HepG2 (cell line): ENCODE measurements at regions not wholly inside any gene's neighbourhood (a gene's known extent, or its start where the extent isn't known, plus 50 kb on each side); places are given as distances from the start of the nearest gene placed in this dataset.

Source experiments
- ATAC-seq: fragments of 200-7000 bp; cut with Tn5 transposase; 3 replicates; pipeline ENCODE4 v1.9.1; 2020; ENCODE audit warnings: mild to moderate bottlenecking, moderate library complexity
- BruUV-seq: library from RNA; stranded (reverse); fragments of 400-500 nt; replicated peaks from 2 replicates; lab custom pipeline; 2021; lab: Mats Ljungman, UMichigan
- CTCF ChIA-PET: fragments of 300-600 bp; formaldehyde crosslinking; extraction: SDS; loops from one replicate; lab custom pipeline; 2021; ENCODE audit warnings: low total read pairs, inconsistent platforms, low intra/inter-chr PET ratio; lab: Yijun Ruan, JAX
- POLR2A ChIA-PET: fragments of 350-600 bp; sonication (Branson Sonifier 250); formaldehyde crosslinking; loops from one replicate; lab custom pipeline; 2020; ENCODE audit warnings: antibody characterized with exemption, inconsistent platforms; lab: Yijun Ruan, JAX
- DNase-seq: peaks from one replicate; pipeline ENCODE4 v3.0.0-alpha.2; 2015; ENCODE audit warnings: low spot score
- FAIRE-seq: peaks from 3 replicates; lab custom pipeline; 2011; peaks lifted over from hg19 to GRCh38; lab: Jason Lieb, UNC
- H2AFZ ChIP-seq: one replicate; pipeline ENCODE4 v1.6.1; 2011; ENCODE audit warnings: low read length, inconsistent platforms
- H3K27ac ChIP-seq: fragments of 300-600 bp; 3 replicates; pipeline ENCODE4 v1.8.0; 2011; ENCODE audit warnings: mixed run types, mild to moderate bottlenecking, mixed read lengths, low read length, inconsistent platforms; ENCODE audit not compliant: insufficient read depth; ENCODE audit errors: extremely low read length
- H3K27me3 ChIP-seq, 2 experiments: fragments of 200-600 bp in 1 of 2; 2 replicates in 1 of 2; 3 replicates in 1 of 2; pipeline versions ENCODE4 v1.6.0 to v1.8.0; 2011; ENCODE audit warnings: low read length in 2 of 2, mild to moderate bottlenecking in 2 of 2, moderate library complexity in 2 of 2, inconsistent platforms in 1 of 2; ENCODE audit not compliant: insufficient read depth in 2 of 2, control insufficient read depth in 1 of 2
- H3K36me3 ChIP-seq, 2 experiments: fragments of 200-600 bp in 1 of 2; replicated peaks in 1 of 2; 2 replicates in 1 of 2; 3 replicates in 1 of 2; pipeline versions ENCODE4 v1.5.1 to v1.8.0; 2011; ENCODE audit warnings: low read length in 2 of 2, inconsistent platforms in 1 of 2; ENCODE audit not compliant: insufficient read depth in 2 of 2, control insufficient read depth in 1 of 2
- H3K4me1 ChIP-seq: 2 replicates; pipeline ENCODE4 v1.5.1; 2012; ENCODE audit warnings: low read length, inconsistent platforms; ENCODE audit not compliant: insufficient read depth
- H3K4me2 ChIP-seq: 2 replicates; pipeline ENCODE4 v1.6.0; 2011; ENCODE audit warnings: low read depth, low read length, inconsistent platforms
- H3K4me3 ChIP-seq, 3 experiments: fragments of 200-600 bp in 1 of 3; sonication (generic), shearing (Covaris generic) in 1 of 3; replicated peaks in 1 of 3; 2 replicates each; pipeline ENCODE4 v1.5.1; 2011 to 2016; ENCODE audit warnings: low read length in 3 of 3, inconsistent platforms in 2 of 3, low read depth in 2 of 3, mild to moderate bottlenecking in 2 of 3, control low read depth in 1 of 3, mixed read lengths in 1 of 3; ENCODE audit not compliant: insufficient read depth in 1 of 3
- H3K79me2 ChIP-seq: one replicate; pipeline ENCODE4 v1.6.1; 2011; ENCODE audit warnings: low read length, inconsistent platforms; ENCODE audit not compliant: insufficient read depth
- H3K9ac ChIP-seq: 2 replicates; pipeline ENCODE4 v1.6.0; 2011; ENCODE audit warnings: mild to moderate bottlenecking, low read depth, low read length, inconsistent platforms; ENCODE audit not compliant: insufficient read depth
- H3K9me3 ChIP-seq: 2 replicates; pipeline ENCODE4 v1.5.1; 2012; ENCODE audit warnings: mild to moderate bottlenecking, low read length
- H4K20me1 ChIP-seq: 2 replicates; pipeline ENCODE4 v1.6.0; 2011; ENCODE audit warnings: inconsistent platforms, mild to moderate bottlenecking, low read length, moderate library complexity; ENCODE audit not compliant: insufficient read depth
- NFE2L2 ChIP-seq: fragments of 150-350 bp; IDR thresholded peaks from 2 replicates; pipeline ENCODE4 v1.6.1; 2014; ENCODE audit warnings: low read length
- POLR2AphosphoS5 ChIP-seq: IDR thresholded peaks from 2 replicates; pipeline ENCODE4 v1.6.1; 2012; ENCODE audit warnings: low read depth, low read length
- RBM22 ChIP-seq: fragments of 200-400 bp; formaldehyde crosslinking; optimal IDR thresholded peaks from 2 replicates; pipeline ENCODE3; 2017; ENCODE audit warnings: mild to moderate bottlenecking, low read length, moderate library complexity
- SP5 ChIP-seq: IDR thresholded peaks from 2 replicates; pipeline ENCODE4 v1.6.1; 2016; ENCODE audit warnings: low read depth, borderline replicate concordance
- SUZ12 ChIP-seq: fragments of 150-350 bp; IDR thresholded peaks from 2 replicates; pipeline ENCODE4 v1.6.1; 2014; ENCODE audit warnings: low read depth, low read length
- TP53 ChIP-seq: sonication (generic); formaldehyde crosslinking; conservative IDR thresholded peaks from 2 replicates; pipeline ENCODE4 v1.4.0; 2020; ENCODE audit warnings: missing genetic modification reagents
- ZBTB7A ChIP-seq: sonication (generic); formaldehyde crosslinking; IDR thresholded peaks from 2 replicates; pipeline ENCODE4 v1.8.0; 2022; ENCODE audit warnings: mild to moderate bottlenecking, missing genetic modification reagents
- ZNF143 ChIP-seq: sonication (generic); formaldehyde crosslinking; IDR thresholded peaks from 2 replicates; pipeline ENCODE4 v1.4.0; 2020; ENCODE audit warnings: missing genetic modification reagents
- ZNF432 ChIP-seq: sonication (generic); formaldehyde crosslinking; IDR thresholded peaks from 2 replicates; pipeline ENCODE4 v1.5.0; 2020; ENCODE audit warnings: missing genetic modification reagents, mild to moderate bottlenecking, borderline replicate concordance
- ZNF850 ChIP-seq: sonication (generic); formaldehyde crosslinking; conservative IDR thresholded peaks from 2 replicates; pipeline ENCODE4 v1.9.0; 2021; ENCODE audit warnings: mild to moderate bottlenecking, missing genetic modification reagents
- WGBS: methylation state at CpG from one replicate; pipeline ENCODE4 v1.1.6; 2017; ENCODE audit warnings: low lambda C conversion rate; 5-methylcytosine and 5-hydroxymethylcytosine counted together
- in situ Hi-C: cut with HindIII; loops from 2 replicates; pipeline ENCODE4 v1.10.0; 2017; ENCODE audit warnings: low pct_unique_long_range_greater_than_20kb; ENCODE audit not compliant: extremely low pct_ligation_motif_present
- intact Hi-C: fragments of 100-400 bp; cut with micrococcal nuclease; formaldehyde crosslinking; loops from one replicate; pipeline ENCODE4 v1.10.0; 2022; ENCODE audit not compliant: unreplicated experiment
- TF ChIP-seq, protein P1 (sequence below), 2 experiments: IDR thresholded peaks; 2 replicates each; pipeline ENCODE4 v1.6.1; 2011 to 2012; ENCODE audit warnings: low read length in 2 of 2, borderline replicate concordance in 1 of 2, low read depth in 1 of 2, mild to moderate bottlenecking in 1 of 2, moderate library complexity in 1 of 2
- TF ChIP-seq, protein P2 (sequence below): sonication (generic); formaldehyde crosslinking; IDR thresholded peaks from 2 replicates; pipeline ENCODE4 v1.4.0; 2020; ENCODE audit warnings: missing genetic modification reagents, borderline replicate concordance
- TF ChIP-seq, protein P3 (sequence below): sonication (generic); formaldehyde crosslinking; IDR thresholded peaks from 2 replicates; pipeline ENCODE4 v1.8.1; 2022; ENCODE audit warnings: low read depth, mild to moderate bottlenecking, missing genetic modification reagents

DNA sequence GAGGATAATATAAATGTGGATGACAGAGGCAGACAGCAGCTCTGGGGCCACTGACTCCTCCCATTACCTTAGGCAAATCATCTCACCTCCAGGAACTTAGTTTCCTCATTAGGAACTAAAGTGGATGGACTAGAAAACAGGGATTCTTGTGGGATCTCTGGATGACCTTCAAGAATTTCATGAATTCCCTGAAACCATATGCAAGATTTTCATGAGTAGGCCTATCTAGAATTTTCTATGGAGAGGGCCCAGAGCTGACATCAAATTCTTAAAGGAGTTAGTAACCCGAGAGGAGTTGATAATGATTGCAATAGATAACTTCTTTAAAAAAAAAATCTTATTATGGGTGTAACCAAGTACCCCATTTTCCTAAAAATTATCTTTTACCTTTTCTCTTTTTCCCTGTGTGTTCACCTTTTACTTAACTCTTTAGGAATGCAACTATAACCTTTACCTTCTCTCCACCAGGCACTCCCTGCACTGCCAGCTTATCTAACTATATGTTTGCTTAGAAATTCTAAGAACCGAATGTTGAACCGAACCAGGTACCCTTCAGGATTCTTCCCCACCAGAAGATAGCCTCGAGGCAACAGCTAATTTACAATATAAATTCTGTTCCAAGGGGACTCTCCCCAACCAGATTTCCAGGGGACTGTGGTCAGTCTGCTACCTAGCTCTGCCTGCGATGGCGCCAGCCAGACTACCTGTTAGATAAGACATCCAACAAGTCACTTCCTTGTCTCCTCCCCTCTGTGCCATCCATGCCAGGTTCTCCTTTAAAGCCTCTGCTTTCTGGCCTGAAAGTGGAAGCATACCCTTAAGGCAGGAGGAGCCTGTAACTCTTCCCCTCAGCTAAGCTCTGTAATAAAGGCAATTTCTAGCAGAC is 86.0 kb downstream of the GCNT4 start:
- Histone ChIP-seq H2AFZ (no peak overlapping the region), H3K9ac (no peak overlapping the region), H3K27ac (no peak overlapping the region), H3K79me2 (no peaks in the 10 kb centered on the region)
- ATAC-seq (no peak), FAIRE-seq (no peak), DNase-seq (no peak)
- ChIA-PET POLR2A (no interaction called here), CTCF (no interaction called here)
- BruUV-seq, result no TSS peak
- in situ Hi-C loops, result no loop called here
- intact Hi-C loops, result no loop called here
- TF ChIP-seq NFE2L2 (no peak), SP5 (CRISPR knock-in tag) (no peak), SUZ12 (no peak), TP53 (CRISPR knock-in tag) (no peak), ZBTB7A (CRISPR knock-in tag) (no peak), ZNF143 (CRISPR knock-in tag) (no peak), ZNF432 (CRISPR knock-in tag) (no peak), POLR2AphosphoS5 (no peak), ZNF850 (CRISPR knock-in tag) (no peak), RBM22 (no peak)
- TF ChIP-seq, protein P1, sequence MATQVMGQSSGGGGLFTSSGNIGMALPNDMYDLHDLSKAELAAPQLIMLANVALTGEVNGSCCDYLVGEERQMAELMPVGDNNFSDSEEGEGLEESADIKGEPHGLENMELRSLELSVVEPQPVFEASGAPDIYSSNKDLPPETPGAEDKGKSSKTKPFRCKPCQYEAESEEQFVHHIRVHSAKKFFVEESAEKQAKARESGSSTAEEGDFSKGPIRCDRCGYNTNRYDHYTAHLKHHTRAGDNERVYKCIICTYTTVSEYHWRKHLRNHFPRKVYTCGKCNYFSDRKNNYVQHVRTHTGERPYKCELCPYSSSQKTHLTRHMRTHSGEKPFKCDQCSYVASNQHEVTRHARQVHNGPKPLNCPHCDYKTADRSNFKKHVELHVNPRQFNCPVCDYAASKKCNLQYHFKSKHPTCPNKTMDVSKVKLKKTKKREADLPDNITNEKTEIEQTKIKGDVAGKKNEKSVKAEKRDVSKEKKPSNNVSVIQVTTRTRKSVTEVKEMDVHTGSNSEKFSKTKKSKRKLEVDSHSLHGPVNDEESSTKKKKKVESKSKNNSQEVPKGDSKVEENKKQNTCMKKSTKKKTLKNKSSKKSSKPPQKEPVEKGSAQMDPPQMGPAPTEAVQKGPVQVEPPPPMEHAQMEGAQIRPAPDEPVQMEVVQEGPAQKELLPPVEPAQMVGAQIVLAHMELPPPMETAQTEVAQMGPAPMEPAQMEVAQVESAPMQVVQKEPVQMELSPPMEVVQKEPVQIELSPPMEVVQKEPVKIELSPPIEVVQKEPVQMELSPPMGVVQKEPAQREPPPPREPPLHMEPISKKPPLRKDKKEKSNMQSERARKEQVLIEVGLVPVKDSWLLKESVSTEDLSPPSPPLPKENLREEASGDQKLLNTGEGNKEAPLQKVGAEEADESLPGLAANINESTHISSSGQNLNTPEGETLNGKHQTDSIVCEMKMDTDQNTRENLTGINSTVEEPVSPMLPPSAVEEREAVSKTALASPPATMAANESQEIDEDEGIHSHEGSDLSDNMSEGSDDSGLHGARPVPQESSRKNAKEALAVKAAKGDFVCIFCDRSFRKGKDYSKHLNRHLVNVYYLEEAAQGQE (IDR thresholded peaks at IDR 0.05; ENCODE audit: borderline replicate concordance in 1 of 2, low read depth in 1 of 2, low read length in 2 of 2), result no peak
- TF ChIP-seq, protein P2, sequence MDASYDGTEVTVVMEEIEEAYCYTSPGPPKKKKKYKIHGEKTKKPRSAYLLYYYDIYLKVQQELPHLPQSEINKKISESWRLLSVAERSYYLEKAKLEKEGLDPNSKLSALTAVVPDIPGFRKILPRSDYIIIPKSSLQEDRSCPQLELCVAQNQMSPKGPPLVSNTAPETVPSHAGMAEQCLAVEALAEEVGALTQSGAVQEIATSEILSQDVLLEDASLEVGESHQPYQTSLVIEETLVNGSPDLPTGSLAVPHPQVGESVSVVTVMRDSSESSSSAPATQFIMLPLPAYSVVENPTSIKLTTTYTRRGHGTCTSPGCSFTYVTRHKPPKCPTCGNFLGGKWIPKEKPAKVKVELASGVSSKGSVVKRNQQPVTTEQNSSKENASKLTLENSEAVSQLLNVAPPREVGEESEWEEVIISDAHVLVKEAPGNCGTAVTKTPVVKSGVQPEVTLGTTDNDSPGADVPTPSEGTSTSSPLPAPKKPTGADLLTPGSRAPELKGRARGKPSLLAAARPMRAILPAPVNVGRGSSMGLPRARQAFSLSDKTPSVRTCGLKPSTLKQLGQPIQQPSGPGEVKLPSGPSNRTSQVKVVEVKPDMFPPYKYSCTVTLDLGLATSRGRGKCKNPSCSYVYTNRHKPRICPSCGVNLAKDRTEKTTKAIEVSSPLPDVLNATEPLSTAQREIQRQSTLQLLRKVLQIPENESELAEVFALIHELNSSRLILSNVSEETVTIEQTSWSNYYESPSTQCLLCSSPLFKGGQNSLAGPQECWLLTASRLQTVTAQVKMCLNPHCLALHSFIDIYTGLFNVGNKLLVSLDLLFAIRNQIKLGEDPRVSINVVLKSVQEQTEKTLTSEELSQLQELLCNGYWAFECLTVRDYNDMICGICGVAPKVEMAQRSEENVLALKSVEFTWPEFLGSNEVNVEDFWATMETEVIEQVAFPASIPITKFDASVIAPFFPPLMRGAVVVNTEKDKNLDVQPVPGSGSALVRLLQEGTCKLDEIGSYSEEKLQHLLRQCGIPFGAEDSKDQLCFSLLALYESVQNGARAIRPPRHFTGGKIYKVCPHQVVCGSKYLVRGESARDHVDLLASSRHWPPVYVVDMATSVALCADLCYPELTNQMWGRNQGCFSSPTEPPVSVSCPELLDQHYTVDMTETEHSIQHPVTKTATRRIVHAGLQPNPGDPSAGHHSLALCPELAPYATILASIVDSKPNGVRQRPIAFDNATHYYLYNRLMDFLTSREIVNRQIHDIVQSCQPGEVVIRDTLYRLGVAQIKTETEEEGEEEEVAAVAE (CRISPR knock-in tag), result no peak
- TF ChIP-seq, protein P3, sequence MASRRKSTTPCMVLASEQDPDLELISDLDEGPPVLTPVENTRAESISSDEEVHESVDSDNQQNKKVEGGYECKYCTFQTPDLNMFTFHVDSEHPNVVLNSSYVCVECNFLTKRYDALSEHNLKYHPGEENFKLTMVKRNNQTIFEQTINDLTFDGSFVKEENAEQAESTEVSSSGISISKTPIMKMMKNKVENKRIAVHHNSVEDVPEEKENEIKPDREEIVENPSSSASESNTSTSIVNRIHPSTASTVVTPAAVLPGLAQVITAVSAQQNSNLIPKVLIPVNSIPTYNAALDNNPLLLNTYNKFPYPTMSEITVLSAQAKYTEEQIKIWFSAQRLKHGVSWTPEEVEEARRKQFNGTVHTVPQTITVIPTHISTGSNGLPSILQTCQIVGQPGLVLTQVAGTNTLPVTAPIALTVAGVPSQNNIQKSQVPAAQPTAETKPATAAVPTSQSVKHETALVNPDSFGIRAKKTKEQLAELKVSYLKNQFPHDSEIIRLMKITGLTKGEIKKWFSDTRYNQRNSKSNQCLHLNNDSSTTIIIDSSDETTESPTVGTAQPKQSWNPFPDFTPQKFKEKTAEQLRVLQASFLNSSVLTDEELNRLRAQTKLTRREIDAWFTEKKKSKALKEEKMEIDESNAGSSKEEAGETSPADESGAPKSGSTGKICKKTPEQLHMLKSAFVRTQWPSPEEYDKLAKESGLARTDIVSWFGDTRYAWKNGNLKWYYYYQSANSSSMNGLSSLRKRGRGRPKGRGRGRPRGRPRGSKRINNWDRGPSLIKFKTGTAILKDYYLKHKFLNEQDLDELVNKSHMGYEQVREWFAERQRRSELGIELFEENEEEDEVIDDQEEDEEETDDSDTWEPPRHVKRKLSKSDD (CRISPR knock-in tag), result no peak
- TF ChIP-seq, all 625 proteins: peak for 0
- no peak overlapping the region for H3K4me3 ChIP-seq
- no peaks in the 10 kb centered on the region for H3K36me3 ChIP-seq
- no peaks in the 10 kb centered on the region for H3K9me3 ChIP-seq
- WGBS, result 52% methylated on average over 6 of the region's 6 CpGs
- H3K27me3 ChIP-seq, result no peaks in the 10 kb centered on the region
- H3K4me1 ChIP-seq, result peaks cover 41% of the 10 kb centered on the region
- no peaks in the 10 kb centered on the region for H4K20me1 ChIP-seq
- no peak overlapping the region for H3K4me2 ChIP-seq
